OCI-LY1 (cell line): ENCODE measurements at regions not wholly inside any gene's neighbourhood (a gene's known extent, or its start where the extent isn't known, plus 50 kb on each side); places are given as distances from the start of the nearest gene placed in this dataset.

ENCODE experiments used
- CTCF ChIP-seq: fragments of 200-600 bp; sonication (generic), shearing (Covaris generic); IDR thresholded peaks from 2 replicates; pipeline ENCODE4 v1.5.1; 2017; ENCODE audit warnings: mild to moderate bottlenecking, antibody characterized with exemption, low read length, moderate library complexity, mixed read lengths
- EZH2 ChIP-seq: fragments of 200-600 bp; sonication (generic), shearing (Covaris generic); IDR thresholded peaks from 2 replicates; pipeline ENCODE4 v1.8.0; 2017; ENCODE audit warnings: borderline replicate concordance, mixed run types, mild to moderate bottlenecking, antibody characterized with exemption, low read length, moderate library complexity, mixed read lengths

GRCh38 chr17:45631941-45632340 lies 141.4 kb upstream of the PLEKHM1 start:
- no peak for TF ChIP-seq CTCF
- TF ChIP-seq EZH2, result no peak
